DMS153 treated with DMSO at 0.1 percent for 48 hours (cell line): ENCODE measurements at regions not wholly inside any gene's neighbourhood (a gene's known extent, or its start where the extent isn't known, plus 50 kb on each side); places are given as distances from the start of the nearest gene placed in this dataset.
"Not testable (repeated sequence)": the region's sequence is repeated elsewhere in the genome, so short reads cannot be mapped to it uniquely, and the experiment has no call there.

ENCODE experiments used
- DNase-seq: peaks from one replicate; lab custom pipeline; 2025; ENCODE audit not compliant: unreplicated experiment; lab: John Stamatoyannopoulos, UW

DNA sequence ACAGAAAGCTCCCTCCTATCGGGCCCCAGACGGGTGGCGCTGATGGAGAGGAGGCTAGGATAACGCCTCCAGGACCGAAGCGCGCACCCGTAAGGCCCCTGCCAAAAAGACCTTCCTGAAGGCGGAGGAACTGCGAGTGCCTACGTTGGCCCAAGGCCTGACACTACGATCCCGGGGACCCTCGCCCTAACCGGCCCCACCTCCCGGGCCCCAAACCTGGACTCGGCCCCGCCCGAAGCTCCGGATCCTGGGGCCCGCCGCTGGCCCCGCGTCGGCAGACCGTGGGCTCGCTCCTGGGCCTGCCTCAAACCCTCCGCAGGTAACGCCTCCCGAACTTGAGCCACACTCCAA, 53.6 kb upstream of the ROPN1B start:
- not testable (repeated sequence) for DNase-seq

DNA sequence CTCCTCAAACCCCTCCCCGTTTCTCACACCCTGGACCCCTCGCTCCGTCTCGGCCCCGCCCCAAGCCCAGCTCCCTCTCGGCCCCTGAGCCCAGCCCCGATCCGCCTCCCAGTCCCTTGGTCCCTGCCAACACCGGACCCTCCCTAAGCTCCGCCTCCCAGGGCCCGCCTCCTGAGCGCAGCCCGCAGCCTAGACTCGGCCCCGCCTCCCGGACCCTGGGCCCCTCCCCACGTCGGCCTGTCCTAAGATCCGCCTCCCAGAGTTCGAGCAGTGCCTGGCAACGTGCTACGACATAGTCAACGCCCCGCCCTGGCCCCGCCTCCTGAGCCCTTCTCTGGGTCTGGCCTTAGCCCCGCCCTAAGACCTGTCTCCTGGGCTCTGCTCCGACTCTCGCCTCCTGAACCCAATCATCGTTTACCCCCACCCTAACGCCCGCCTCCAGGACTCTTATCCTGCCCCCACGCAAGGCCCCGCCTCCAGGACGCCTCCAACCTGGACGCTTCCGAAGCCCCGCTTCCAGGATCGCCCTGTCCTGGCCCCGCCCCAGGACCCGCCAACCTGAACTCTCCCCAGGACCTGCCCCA, 53.1 kb upstream of the ROPN1B start:
- DNase-seq = peak; percentile 89

DNA sequence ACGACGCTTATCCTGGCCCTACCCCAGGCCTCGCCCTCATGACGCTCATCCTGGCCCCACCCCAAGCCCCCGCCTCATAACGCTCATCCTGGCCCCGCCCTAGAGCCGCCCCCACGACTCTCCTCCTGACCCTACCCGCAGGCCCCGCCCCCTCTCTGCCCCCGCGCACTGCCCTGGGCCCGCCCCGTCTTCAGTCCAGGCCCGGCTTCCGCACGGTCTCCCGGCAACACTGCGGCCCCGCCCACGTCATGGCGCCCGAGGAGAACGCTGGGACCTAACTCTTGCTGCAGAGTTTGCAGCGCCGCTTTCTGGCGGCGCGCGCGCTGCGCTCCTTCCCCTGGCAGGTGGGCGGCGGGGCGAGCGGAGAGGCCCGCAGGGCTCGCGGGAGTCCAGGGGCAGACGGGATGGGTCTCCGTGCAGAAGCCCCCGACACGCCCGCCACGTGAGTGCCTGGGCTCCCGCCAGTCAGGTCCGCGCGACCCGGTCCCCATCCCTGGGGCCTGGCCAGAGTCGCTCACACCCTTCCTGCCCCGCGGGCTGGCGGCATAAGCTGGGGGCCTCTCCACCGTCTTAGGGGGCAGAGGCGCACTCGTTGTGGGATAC, 52.5 kb upstream of the ROPN1B start:
- DNase-seq = peak; percentile 57

DNA sequence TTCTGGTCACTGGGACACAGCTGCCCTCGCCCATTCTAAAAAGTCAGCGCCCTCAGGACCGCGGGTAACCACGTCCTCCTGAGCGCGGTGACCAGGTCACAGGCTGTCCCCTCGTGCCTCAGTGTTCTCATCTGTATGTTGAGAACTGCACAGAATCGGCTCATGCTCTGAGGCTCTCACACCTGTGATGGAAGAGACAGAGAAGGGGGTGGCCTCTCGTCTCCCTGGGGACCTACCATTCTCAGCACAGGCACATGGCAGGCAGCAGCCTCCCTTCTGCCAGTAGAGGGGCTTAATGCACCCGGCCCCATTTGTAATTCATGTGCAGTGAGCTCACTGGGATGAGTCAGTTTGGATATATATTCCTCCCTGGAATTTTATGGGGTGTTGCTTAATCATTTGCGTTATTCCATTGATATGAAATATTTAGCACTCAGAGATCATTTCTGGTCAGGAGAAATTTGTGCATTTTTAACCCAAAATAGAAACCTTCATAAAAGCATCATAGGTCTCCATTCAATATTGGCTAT, 51.9 kb upstream of the ROPN1B start:
- DNase-seq = not testable (repeated sequence)

DNA sequence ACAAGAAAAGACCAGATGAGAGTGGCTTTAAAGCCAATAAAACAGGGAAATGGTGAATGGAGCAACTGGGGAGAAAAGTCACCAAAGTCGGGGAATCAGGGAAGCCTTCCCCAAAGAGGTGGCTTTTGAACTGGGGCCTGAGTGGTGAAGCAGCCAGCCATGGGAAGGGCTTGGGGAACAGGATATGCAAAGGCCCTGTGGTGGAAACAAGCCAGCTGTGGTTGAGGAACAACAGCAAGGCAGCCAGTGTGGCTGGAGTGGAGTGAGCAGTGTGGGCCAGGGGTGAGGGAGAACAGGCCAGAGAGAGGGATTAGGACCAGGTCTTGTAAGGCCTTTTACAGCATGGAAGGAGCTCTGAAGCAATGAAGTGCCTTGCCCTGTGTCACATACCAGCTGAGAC, 51.0 kb upstream of the ROPN1B start:
- not testable (repeated sequence) for DNase-seq

GRCh38 chr3:125918451-125918850, 50.5 kb upstream of the ROPN1B start:
- not testable (repeated sequence) for DNase-seq

DNA sequence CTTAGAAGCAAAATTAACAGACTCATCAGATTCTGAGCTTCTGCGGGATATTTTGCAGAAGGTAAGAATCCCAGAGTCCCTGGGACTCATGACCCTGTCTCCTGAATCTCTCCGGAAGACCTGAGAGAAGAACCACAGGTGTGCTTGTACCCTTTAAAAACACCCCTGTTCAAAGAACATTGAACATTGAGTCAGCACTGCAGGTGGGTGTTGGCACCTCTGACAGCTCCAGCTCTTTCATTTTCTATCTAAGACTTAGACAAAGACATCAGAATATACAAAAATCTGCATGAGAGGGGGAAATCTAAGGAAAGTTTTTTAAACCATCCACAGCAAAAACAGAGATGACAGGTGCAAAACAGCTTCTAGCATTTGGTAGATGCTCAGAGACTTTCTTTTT, 50.1 kb upstream of the ROPN1B start:
- DNase-seq = not testable (repeated sequence)
